ENCODE measurements at regions not wholly inside any gene's neighbourhood (a gene's known extent, or its start where the extent isn't known, plus 50 kb on each side); places are given as distances from the start of the nearest gene placed in this dataset.

DNA sequence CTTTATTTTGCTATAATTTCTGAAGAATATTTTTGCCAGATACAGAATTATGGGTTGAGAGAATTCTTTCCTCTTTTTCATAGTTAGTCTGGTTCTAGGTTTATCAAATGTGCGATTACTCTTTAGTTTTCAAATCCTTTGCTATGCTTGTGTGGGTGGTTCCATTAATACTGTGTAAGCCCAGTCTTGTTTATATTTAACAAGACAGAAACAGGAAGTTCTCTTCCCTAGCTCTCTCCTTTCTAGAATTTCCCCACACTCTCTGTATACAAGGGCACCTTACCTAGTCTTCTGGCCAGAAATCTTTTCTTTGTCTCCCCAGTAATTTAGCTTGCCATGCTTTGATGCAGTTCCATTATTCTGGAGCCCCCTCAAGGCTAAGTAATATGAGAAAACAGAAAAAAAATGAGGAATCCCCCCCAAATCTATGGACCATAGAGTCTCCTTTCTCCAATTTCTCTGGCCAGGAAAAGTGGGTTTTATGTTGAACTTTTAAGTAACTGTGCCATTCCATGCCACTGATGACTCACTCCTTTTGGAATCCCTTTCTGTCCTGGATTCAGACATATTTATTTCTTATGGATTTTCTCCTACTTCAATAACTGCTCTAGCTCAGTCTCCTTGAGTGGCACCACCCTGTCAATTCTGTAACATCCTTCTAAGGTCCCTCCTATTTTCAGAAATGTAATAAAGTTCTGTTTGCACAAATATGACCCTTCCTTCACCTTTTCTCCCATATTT, 1714.1 kb downstream of the EFNA5 start:
- H3K36me3 ChIP-seq (ENCODE audit: control insufficient read depth in 2 of 2, extremely low read depth in 1 of 2, insufficient read depth in 1 of 2, low read length in 1 of 2): no peaks in the 10 kb centered on the region
- H3K9me3 ChIP-seq: no peaks in the 10 kb centered on the region
- Mint-ChIP-seq H3K4me3 (no peak overlapping the region), H3K9me3 (peaks cover 0 to 5% (median 3%) of the 10 kb centered on the region in 3 donors), H3K36me3 (no peaks in the 10 kb centered on the region), H3K27me3 (no peaks in the 10 kb centered on the region), H3K4me1 (no peaks in the 10 kb centered on the region), H3K27ac (no peak overlapping the region)
- DNase-seq (no peak), ATAC-seq (replicated peaks in 1 of 4) (no peak)
- H3K27ac ChIP-seq (ENCODE audit: low read length): no peak overlapping the region
- H3K4me1 ChIP-seq (ENCODE audit: control insufficient read depth in 1 of 2, extremely low read depth in 1 of 2, insufficient read depth in 2 of 2, low read length in 2 of 2): no peaks in the 10 kb centered on the region
- no peaks in the 10 kb centered on the region for H3K27me3 ChIP-seq (replicated peaks in 1 of 2; ENCODE audit: control insufficient read depth in 2 of 2, extremely low read depth in 1 of 2, insufficient read depth in 2 of 2, low read length in 1 of 2)
- H3K4me3 ChIP-seq (ENCODE audit: control insufficient read depth in 1 of 2, extremely low read depth in 1 of 2, low read length in 1 of 2): no peak overlapping the region
- ChIA-PET POLR2A (no interaction called here), CTCF (no interaction called here)
- no CpG with 5 or more reads among the region's 1 CpG for WGBS (ENCODE audit: insufficient coverage)

DNA sequence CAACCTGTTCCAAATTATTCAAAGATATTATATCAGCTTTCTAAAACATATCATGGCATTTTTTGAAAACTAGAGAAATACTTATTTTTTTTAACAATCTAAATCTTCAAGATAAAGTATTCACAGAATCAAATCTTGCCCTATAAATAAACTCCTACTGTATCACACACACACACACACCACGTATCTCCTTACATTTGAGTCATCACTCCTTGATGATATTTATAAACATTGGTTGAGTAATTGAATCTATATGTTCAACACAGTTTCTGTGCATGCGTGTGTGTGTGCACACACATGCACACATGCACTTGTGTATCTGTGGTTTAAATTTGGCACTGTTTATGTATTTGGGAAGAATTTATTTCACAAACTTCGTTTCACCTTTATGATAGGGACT, 1716.4 kb downstream of the EFNA5 start:
- Histone ChIP-seq H3K9me3 (no peaks in the 10 kb centered on the region), H3K4me3 (ENCODE audit: control insufficient read depth in 1 of 2, extremely low read depth in 1 of 2, low read length in 1 of 2) (no peak overlapping the region), H3K4me1 (ENCODE audit: control insufficient read depth in 1 of 2, extremely low read depth in 1 of 2, insufficient read depth in 2 of 2, low read length in 2 of 2) (no peaks in the 10 kb centered on the region), H3K27me3 (replicated peaks in 1 of 2; ENCODE audit: control insufficient read depth in 2 of 2, extremely low read depth in 1 of 2, insufficient read depth in 2 of 2, low read length in 1 of 2) (no peaks in the 10 kb centered on the region), H3K36me3 (ENCODE audit: control insufficient read depth in 2 of 2, extremely low read depth in 1 of 2, insufficient read depth in 1 of 2, low read length in 1 of 2) (no peaks in the 10 kb centered on the region), H3K27ac (ENCODE audit: low read length) (no peak overlapping the region)
- H3K4me1 Mint-ChIP-seq: no peaks in the 10 kb centered on the region
- H3K27me3 Mint-ChIP-seq: no peaks in the 10 kb centered on the region
- H3K27ac Mint-ChIP-seq: no peak overlapping the region
- WGBS (ENCODE audit: insufficient coverage): no CpG with 5 or more reads among the region's 3 CpGs
- ChIA-PET POLR2A (no interaction called here), CTCF (no interaction called here)
- no peak for ATAC-seq (replicated peaks in 1 of 4)
- H3K36me3 Mint-ChIP-seq: no peaks in the 10 kb centered on the region
- H3K9me3 Mint-ChIP-seq: peaks cover 0 to 5% (median 3%) of the 10 kb centered on the region in 3 donors
- no peak for DNase-seq
- H3K4me3 Mint-ChIP-seq: no peak overlapping the region

DNA sequence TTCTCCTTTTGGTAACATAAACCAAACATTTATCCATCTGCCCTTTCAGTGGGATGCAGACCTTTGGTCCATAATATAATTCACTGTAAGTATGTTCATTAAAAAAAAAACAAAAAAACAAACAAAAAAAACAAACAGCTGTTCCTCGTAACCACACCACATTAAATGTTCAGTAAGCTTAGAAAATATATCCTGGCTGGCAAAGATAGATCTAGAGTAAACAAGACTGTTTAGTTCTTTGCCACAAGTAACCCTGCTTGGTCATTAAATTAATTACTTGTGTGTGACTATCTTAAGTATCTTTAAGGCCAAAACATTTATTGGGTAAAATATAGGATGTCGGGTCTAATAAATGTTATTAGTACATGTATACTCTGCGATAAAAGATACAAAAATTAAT, 1717.1 kb downstream of the EFNA5 start:
- ATAC-seq (replicated peaks in 1 of 4): no peak

DNA sequence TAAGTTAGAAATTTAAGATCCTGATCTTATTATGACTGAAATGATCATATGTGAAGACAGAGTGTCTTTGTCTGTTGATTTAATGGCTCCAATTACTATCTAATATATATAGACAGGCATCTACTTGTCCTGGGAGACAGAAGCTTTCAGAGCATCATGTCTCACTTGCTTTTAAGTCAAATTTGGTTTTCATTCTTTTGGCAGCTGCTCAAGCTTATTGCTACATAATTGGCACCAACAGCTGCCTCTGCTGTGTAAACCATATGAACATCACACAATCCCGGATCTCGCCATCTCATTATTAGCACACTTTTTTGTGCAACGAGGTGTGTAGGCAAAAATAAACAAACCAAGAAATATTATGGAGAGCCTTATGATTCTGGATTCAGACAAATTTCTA, 1717.9 kb downstream of the EFNA5 start:
- H3K4me1 Mint-ChIP-seq: no peaks in the 10 kb centered on the region
- no peak overlapping the region for H3K4me3 Mint-ChIP-seq
- H3K9me3 ChIP-seq: no peaks in the 10 kb centered on the region
- ATAC-seq (replicated peaks in 1 of 4): no peak
- no peaks in the 10 kb centered on the region for H3K4me1 ChIP-seq (ENCODE audit: control insufficient read depth in 1 of 2, extremely low read depth in 1 of 2, insufficient read depth in 2 of 2, low read length in 2 of 2)
- H3K36me3 ChIP-seq (ENCODE audit: control insufficient read depth in 2 of 2, extremely low read depth in 1 of 2, insufficient read depth in 1 of 2, low read length in 1 of 2): no peaks in the 10 kb centered on the region
- H3K27me3 Mint-ChIP-seq: no peaks in the 10 kb centered on the region
- no peak overlapping the region for H3K27ac Mint-ChIP-seq
- no peak overlapping the region for H3K4me3 ChIP-seq (ENCODE audit: control insufficient read depth in 1 of 2, extremely low read depth in 1 of 2, low read length in 1 of 2)
- no CpG with 5 or more reads among the region's 3 CpGs for WGBS (ENCODE audit: insufficient coverage)
- H3K9me3 Mint-ChIP-seq: peaks cover 0 to 5% (median 3%) of the 10 kb centered on the region in 3 donors
- H3K36me3 Mint-ChIP-seq: no peaks in the 10 kb centered on the region
- no peaks in the 10 kb centered on the region for H3K27me3 ChIP-seq (replicated peaks in 1 of 2; ENCODE audit: control insufficient read depth in 2 of 2, extremely low read depth in 1 of 2, insufficient read depth in 2 of 2, low read length in 1 of 2)
- ChIA-PET CTCF (no interaction called here), POLR2A (no interaction called here)
- DNase-seq: no peak
- no peak overlapping the region for H3K27ac ChIP-seq (ENCODE audit: low read length)

More for the DNA sequence above, 1717.1 kb downstream of the EFNA5 start:
- no peaks in the 10 kb centered on the region for H3K27me3 ChIP-seq (replicated peaks in 1 of 2; ENCODE audit: control insufficient read depth in 2 of 2, extremely low read depth in 1 of 2, insufficient read depth in 2 of 2, low read length in 1 of 2)
- WGBS (ENCODE audit: insufficient coverage): no CpG with 5 or more reads among the region's 3 CpGs
- H3K4me1 ChIP-seq (ENCODE audit: control insufficient read depth in 1 of 2, extremely low read depth in 1 of 2, insufficient read depth in 2 of 2, low read length in 2 of 2): no peaks in the 10 kb centered on the region
- Mint-ChIP-seq H3K4me3 (no peak overlapping the region), H3K27me3 (no peaks in the 10 kb centered on the region), H3K9me3 (peaks cover 0 to 5% (median 3%) of the 10 kb centered on the region in 3 donors), H3K36me3 (no peaks in the 10 kb centered on the region), H3K27ac (no peak overlapping the region), H3K4me1 (no peaks in the 10 kb centered on the region)
- no peaks in the 10 kb centered on the region for H3K36me3 ChIP-seq (ENCODE audit: control insufficient read depth in 2 of 2, extremely low read depth in 1 of 2, insufficient read depth in 1 of 2, low read length in 1 of 2)
- H3K27ac ChIP-seq (ENCODE audit: low read length): no peak overlapping the region
- POLR2A ChIA-PET: no interaction called here
- no peak for DNase-seq
- H3K9me3 ChIP-seq: no peaks in the 10 kb centered on the region
- no peak overlapping the region for H3K4me3 ChIP-seq (ENCODE audit: control insufficient read depth in 1 of 2, extremely low read depth in 1 of 2, low read length in 1 of 2)
- CTCF ChIA-PET: no interaction called here

DNA sequence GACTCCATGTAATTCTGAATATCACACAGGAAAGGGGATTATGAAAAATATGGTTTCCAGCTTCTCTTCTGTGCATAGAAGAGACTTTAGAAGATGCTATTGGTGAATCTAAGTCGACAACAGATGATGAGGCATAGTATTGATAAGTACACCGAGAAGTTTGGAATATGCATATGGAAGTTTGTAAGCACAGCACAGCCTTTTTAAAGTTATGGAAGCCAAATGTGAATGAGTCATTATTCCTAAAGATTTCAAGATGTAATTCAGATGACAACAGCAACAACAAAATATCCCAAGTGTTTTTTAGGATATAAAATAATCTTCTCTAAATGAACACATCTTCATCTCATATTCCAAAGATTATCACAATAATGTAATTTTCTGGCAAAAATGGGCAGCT, 1723.3 kb downstream of the EFNA5 start:
- Mint-ChIP-seq H3K4me3 (no peak overlapping the region), H3K4me1 (no peaks in the 10 kb centered on the region), H3K27me3 (no peaks in the 10 kb centered on the region), H3K36me3 (no peaks in the 10 kb centered on the region), H3K9me3 (peaks cover 5 to 11% (median 6%) of the 10 kb centered on the region in 3 donors), H3K27ac (no peak overlapping the region)
- H3K9me3 ChIP-seq: no peaks in the 10 kb centered on the region
- H3K36me3 ChIP-seq (ENCODE audit: control insufficient read depth in 2 of 2, extremely low read depth in 1 of 2, insufficient read depth in 1 of 2, low read length in 1 of 2): no peaks in the 10 kb centered on the region
- WGBS (ENCODE audit: insufficient coverage): 50% methylated on average over 1 of the region's 2 CpGs
- no peaks in the 10 kb centered on the region for H3K4me1 ChIP-seq (ENCODE audit: control insufficient read depth in 1 of 2, extremely low read depth in 1 of 2, insufficient read depth in 2 of 2, low read length in 2 of 2)
- no peak for ATAC-seq (replicated peaks in 1 of 4)
- ChIA-PET POLR2A (no interaction called here), CTCF (no interaction called here)
- DNase-seq: no peak
- no peaks in the 10 kb centered on the region for H3K27me3 ChIP-seq (replicated peaks in 1 of 2; ENCODE audit: control insufficient read depth in 2 of 2, extremely low read depth in 1 of 2, insufficient read depth in 2 of 2, low read length in 1 of 2)
- H3K27ac ChIP-seq (ENCODE audit: low read length): no peak overlapping the region
- no peak overlapping the region for H3K4me3 ChIP-seq (ENCODE audit: control insufficient read depth in 1 of 2, extremely low read depth in 1 of 2, low read length in 1 of 2)

DNA sequence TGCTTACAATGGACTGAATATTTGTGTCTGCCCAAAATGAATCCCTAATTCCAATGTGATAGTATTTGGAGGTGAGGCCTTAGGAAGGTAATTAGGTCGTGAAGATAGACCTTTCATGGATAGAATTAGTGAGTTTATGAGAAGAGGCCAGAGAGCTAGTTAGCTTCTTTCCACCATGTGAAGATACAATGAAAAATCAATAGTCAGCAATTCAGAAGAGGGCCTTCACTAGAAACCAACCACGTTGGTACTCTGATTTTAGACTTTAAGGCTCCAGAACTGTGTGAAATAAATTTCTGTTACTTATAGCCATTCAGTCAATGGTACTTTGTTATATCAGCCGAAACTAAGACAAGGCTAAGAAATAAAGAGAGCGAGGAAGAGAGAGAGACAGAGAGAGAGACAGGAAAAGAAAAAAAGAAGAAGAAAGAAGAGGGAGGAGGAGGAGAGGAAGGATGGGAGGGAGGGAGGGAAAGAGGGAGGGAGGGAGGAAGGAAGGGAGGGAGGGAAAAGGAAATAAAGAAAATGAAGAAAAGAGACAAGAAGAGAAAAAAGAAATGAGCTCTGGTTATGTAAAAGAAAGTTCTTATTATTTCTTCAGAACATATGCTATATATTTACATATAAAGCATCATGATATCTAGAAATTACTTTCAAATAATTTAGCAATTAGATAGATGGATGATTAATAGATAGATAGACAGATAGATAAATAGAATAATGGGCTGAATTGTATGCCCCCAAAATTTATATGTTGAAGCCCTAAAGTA, 1725.3 kb downstream of the EFNA5 start:
- Histone ChIP-seq H3K27ac (ENCODE audit: low read length) (no peak overlapping the region), H3K27me3 (replicated peaks in 1 of 2; ENCODE audit: control insufficient read depth in 2 of 2, extremely low read depth in 1 of 2, insufficient read depth in 2 of 2, low read length in 1 of 2) (no peaks in the 10 kb centered on the region), H3K4me1 (ENCODE audit: control insufficient read depth in 1 of 2, extremely low read depth in 1 of 2, insufficient read depth in 2 of 2, low read length in 2 of 2) (no peaks in the 10 kb centered on the region), H3K36me3 (ENCODE audit: control insufficient read depth in 2 of 2, extremely low read depth in 1 of 2, insufficient read depth in 1 of 2, low read length in 1 of 2) (no peaks in the 10 kb centered on the region), H3K4me3 (ENCODE audit: control insufficient read depth in 1 of 2, extremely low read depth in 1 of 2, low read length in 1 of 2) (no peak overlapping the region), H3K9me3 (no peaks in the 10 kb centered on the region)
- Mint-ChIP-seq H3K4me1 (no peaks in the 10 kb centered on the region), H3K9me3 (peaks cover 5 to 10% (median 6%) of the 10 kb centered on the region in 3 donors), H3K27me3 (no peaks in the 10 kb centered on the region), H3K4me3 (no peak overlapping the region), H3K36me3 (no peaks in the 10 kb centered on the region), H3K27ac (no peak overlapping the region)
- CTCF ChIA-PET: no interaction called here
- POLR2A ChIA-PET: no interaction called here
- ATAC-seq (replicated peaks in 1 of 4) (no peak), DNase-seq (no peak)
- WGBS (ENCODE audit: insufficient coverage): 51% methylated on average over 3 of the region's 4 CpGs

All from T-cell (primary cell).